ENCODE measurements at regions not wholly inside any gene's neighbourhood (a gene's known extent, or its start where the extent isn't known, plus 50 kb on each side); places are given as distances from the start of the nearest gene placed in this dataset.

DNA sequence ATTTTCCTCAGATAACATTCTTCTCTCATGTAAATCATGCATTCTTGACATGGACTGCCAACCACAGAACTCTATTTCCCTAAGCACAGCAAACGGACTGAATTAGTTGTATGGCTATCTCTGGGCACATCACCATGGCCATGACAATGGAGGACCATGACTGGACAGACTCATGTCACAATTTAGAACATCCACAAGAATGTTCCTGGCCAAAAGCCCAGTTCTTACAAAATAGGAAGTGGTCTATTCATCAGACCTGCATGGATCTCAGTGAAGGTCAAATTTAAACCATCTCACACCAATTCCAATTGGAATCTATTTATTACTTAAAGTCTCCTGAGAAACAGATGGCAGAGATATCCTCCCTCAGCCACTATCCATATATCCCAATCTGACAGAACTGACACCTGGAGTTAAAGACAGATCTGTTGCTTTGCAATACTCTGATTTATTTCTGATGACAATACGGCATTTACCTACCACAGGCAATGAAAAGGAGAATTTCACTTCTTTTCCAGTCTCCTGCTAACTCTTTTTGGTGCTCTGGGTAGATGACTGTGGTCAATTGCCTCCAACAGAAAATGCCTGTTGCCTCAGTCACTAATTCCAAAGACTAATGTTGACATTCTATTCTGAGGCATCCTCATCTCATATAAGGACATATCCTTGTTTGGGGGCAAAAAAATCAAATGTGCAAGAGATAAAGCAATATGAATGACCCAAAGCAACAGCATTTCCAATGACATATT, 254.8 kb downstream of the HTR7 start:
- H3K27me3 Mint-ChIP-seq (ENCODE audit: low read depth) = no peaks in the 10 kb centered on the region
- H3K4me3 Mint-ChIP-seq = no peak overlapping the region
- H3K27ac Mint-ChIP-seq = no peak overlapping the region
- H3K4me1 Mint-ChIP-seq (ENCODE audit: low read depth) = no peaks in the 10 kb centered on the region
- peaks cover 6% of the 10 kb centered on the region for H3K9me3 Mint-ChIP-seq
- H3K36me3 Mint-ChIP-seq (ENCODE audit: low read depth) = no peaks in the 10 kb centered on the region

GRCh38 chr10:90604636-90605035, 253.2 kb downstream of the HTR7 start:
- Mint-ChIP-seq H3K36me3 (ENCODE audit: low read depth) (no peaks in the 10 kb centered on the region), H3K27ac (no peak overlapping the region), H3K4me1 (ENCODE audit: low read depth) (no peaks in the 10 kb centered on the region), H3K4me3 (no peak overlapping the region), H3K27me3 (ENCODE audit: low read depth) (no peaks in the 10 kb centered on the region), H3K9me3 (peaks cover 6% of the 10 kb centered on the region)

- Mint-ChIP-seq H3K9me3 (peaks cover 6% of the 10 kb centered on the region), H3K4me3 (no peak overlapping the region), H3K27ac (no peak overlapping the region), H3K27me3 (ENCODE audit: low read depth) (no peaks in the 10 kb centered on the region), H3K36me3 (ENCODE audit: low read depth) (no peaks in the 10 kb centered on the region), H3K4me1 (ENCODE audit: low read depth) (no peaks in the 10 kb centered on the region)
Observed at GRCh38 chr10:90605506-90605905, 252.3 kb downstream of the HTR7 start.

DNA sequence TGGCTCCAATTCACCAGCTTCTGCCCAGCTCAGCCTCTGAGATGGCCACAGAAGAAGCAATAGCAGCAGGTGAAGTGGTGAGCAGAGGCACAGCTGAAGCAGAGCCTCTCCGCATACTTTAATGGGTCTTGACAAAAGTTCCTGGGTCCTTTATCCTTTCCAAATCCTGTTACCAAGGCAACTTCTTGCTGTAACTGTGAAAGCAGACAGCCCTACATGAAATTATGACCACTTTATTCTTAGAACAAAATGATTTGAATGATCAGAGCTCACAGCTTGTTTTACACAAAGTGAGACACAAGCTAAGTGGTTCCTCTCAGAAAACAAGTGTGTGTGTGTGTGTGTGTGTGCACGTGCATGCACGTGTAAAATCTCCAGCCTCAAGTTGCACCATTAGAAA, 245.6 kb downstream of the HTR7 start:
- H3K9me3 Mint-ChIP-seq = peaks cover 2% of the 10 kb centered on the region
- H3K36me3 Mint-ChIP-seq (ENCODE audit: low read depth) = no peaks in the 10 kb centered on the region
- H3K4me1 Mint-ChIP-seq (ENCODE audit: low read depth) = no peaks in the 10 kb centered on the region
- H3K27ac Mint-ChIP-seq = no peak overlapping the region
- H3K27me3 Mint-ChIP-seq (ENCODE audit: low read depth) = no peaks in the 10 kb centered on the region
- H3K4me3 Mint-ChIP-seq = no peak overlapping the region

GRCh38 chr10:90614631-90615030, 243.2 kb downstream of the HTR7 start:
- Mint-ChIP-seq H3K4me3 (no peak overlapping the region), H3K9me3 (no peaks in the 10 kb centered on the region), H3K36me3 (ENCODE audit: low read depth) (no peaks in the 10 kb centered on the region), H3K27me3 (ENCODE audit: low read depth) (no peaks in the 10 kb centered on the region), H3K27ac (no peak overlapping the region), H3K4me1 (ENCODE audit: low read depth) (no peaks in the 10 kb centered on the region)

- no peaks in the 10 kb centered on the region for H3K9me3 Mint-ChIP-seq
- no peaks in the 10 kb centered on the region for H3K27me3 Mint-ChIP-seq (ENCODE audit: low read depth)
- H3K36me3 Mint-ChIP-seq (ENCODE audit: low read depth) = no peaks in the 10 kb centered on the region
- no peak overlapping the region for H3K27ac Mint-ChIP-seq
- H3K4me1 Mint-ChIP-seq (ENCODE audit: low read depth) = no peaks in the 10 kb centered on the region
- H3K4me3 Mint-ChIP-seq = no peak overlapping the region
Observed at GRCh38 chr10:90621577-90621976, 236.3 kb downstream of the HTR7 start.

GRCh38 chr10:90635111-90635765, 222.6 kb downstream of the HTR7 start:
- no peaks in the 10 kb centered on the region for H3K4me1 Mint-ChIP-seq (ENCODE audit: low read depth)
- no peaks in the 10 kb centered on the region for H3K36me3 Mint-ChIP-seq (ENCODE audit: low read depth)
- no peak overlapping the region for H3K4me3 Mint-ChIP-seq
- no peaks in the 10 kb centered on the region for H3K9me3 Mint-ChIP-seq
- no peaks in the 10 kb centered on the region for H3K27me3 Mint-ChIP-seq (ENCODE audit: low read depth)
- no peak overlapping the region for H3K27ac Mint-ChIP-seq

DNA sequence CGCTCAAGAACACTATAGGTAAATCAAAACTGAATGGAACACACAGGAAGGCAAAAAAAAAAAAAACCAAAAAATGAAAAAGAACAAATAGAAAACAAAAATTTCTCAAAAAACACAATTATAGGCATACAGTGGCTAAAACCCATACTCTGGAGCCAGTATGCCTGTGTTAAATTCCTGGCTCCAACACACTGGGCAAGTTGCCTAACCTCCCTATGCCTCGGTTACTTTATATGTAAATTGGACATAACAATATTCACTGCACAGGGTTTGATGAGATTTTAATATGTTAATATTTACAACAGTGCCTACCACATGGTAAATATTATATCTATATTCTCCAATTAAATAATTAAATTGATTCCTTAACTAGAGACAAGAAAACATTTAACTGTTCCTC, 217.1 kb downstream of the HTR7 start:
- no peak overlapping the region for H3K4me3 Mint-ChIP-seq
- no peak overlapping the region for H3K27ac Mint-ChIP-seq
- no peaks in the 10 kb centered on the region for H3K9me3 Mint-ChIP-seq
- no peaks in the 10 kb centered on the region for H3K27me3 Mint-ChIP-seq (ENCODE audit: low read depth)
- no peaks in the 10 kb centered on the region for H3K36me3 Mint-ChIP-seq (ENCODE audit: low read depth)
- H3K4me1 Mint-ChIP-seq (ENCODE audit: low read depth) = no peaks in the 10 kb centered on the region

DNA sequence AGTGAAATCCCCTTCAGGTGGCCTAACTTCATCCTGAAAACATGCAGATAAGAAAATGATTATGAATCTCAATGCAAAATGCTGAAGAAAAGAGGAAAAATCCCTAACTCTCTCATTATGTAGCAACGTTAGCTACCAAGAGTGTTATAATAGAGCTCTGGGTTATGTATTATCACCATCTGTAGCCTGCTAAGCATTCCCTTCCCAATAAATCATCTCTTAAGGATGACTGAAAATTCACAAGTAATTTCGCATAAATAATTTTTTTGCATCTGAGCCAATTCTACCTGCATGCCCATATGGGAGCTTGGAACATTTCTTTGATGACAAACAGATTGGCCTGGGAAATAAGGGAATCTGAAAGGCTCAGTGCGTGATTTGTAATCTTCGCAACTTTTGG, 216.1 kb downstream of the HTR7 start:
- Mint-ChIP-seq H3K36me3 (ENCODE audit: low read depth) (no peaks in the 10 kb centered on the region), H3K27ac (no peak overlapping the region), H3K4me1 (ENCODE audit: low read depth) (no peaks in the 10 kb centered on the region), H3K27me3 (ENCODE audit: low read depth) (no peaks in the 10 kb centered on the region), H3K9me3 (no peaks in the 10 kb centered on the region), H3K4me3 (no peak overlapping the region)

DNA sequence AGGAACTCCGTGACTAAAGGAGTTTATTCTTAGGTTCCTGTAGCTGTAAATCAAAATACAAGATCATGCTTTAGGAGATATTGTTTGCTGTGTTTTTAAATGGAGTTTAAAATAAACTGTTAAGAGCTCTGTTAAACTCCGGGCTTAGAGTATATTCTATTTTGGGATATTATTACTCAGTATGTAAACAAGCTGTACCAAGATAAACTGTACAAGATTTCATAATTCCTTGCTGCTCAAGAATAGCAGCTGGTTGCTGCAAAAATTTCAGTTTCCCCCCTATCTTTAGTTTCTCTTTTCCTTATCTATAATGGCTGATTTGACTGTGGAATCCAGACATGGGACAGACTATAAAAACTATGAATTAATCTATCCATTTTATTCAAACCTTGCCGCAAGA, 215.7 kb downstream of the HTR7 start:
- Mint-ChIP-seq H3K36me3 (ENCODE audit: low read depth) (no peaks in the 10 kb centered on the region), H3K4me3 (no peak overlapping the region), H3K4me1 (ENCODE audit: low read depth) (no peaks in the 10 kb centered on the region), H3K9me3 (no peaks in the 10 kb centered on the region), H3K27me3 (ENCODE audit: low read depth) (no peaks in the 10 kb centered on the region), H3K27ac (no peak overlapping the region)

DNA sequence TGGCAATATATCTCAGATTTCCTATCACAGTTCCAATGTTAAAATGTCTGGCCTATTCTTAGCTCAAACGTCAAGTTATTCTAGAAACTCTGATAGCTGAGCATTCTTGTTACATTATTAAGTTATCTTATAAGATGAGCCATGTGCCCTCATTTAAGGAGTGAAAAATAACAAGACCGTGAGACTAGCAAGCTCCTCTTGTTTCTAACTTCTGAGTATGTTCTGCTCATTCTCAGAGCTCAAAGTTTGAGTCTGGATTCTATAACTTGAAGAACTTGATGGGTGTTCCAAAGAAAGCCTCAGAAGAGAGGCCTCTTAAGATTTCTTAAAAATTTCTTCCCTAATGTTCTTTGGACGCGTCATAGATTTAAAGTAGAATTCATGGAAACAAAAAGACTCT, 215.2 kb downstream of the HTR7 start:
- Mint-ChIP-seq H3K9me3 (no peaks in the 10 kb centered on the region), H3K4me1 (ENCODE audit: low read depth) (no peaks in the 10 kb centered on the region), H3K27me3 (ENCODE audit: low read depth) (no peaks in the 10 kb centered on the region), H3K4me3 (no peak overlapping the region), H3K27ac (no peak overlapping the region), H3K36me3 (ENCODE audit: low read depth) (no peaks in the 10 kb centered on the region)

GRCh38 chr10:90644165-90644564, 213.7 kb downstream of the HTR7 start:
- Mint-ChIP-seq H3K9me3 (no peaks in the 10 kb centered on the region), H3K27me3 (ENCODE audit: low read depth) (no peaks in the 10 kb centered on the region), H3K4me1 (ENCODE audit: low read depth) (no peaks in the 10 kb centered on the region), H3K4me3 (no peak overlapping the region), H3K27ac (no peak overlapping the region), H3K36me3 (ENCODE audit: low read depth) (no peaks in the 10 kb centered on the region)

DNA sequence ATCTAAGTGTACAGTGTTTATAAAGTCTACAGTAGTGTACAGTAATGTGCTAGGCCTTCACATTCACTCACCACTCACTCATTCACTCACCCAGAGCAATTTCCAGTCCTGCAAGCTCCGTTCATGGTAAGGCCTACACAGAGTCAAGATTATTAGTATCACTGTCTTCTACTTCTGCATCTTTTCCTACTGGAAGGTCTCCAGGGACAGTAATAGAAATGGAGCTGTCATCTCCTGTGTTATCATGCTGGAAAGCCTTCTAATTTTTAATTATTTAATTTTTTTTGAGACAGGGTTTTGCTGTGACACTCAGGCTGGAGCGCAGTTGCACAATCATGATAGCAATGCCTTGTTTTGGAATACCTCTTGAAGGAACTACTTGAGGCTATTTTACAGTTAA, 207.0 kb downstream of the HTR7 start:
- H3K27me3 Mint-ChIP-seq (ENCODE audit: low read depth) = no peaks in the 10 kb centered on the region
- H3K4me1 Mint-ChIP-seq (ENCODE audit: low read depth) = no peaks in the 10 kb centered on the region
- H3K36me3 Mint-ChIP-seq (ENCODE audit: low read depth) = no peaks in the 10 kb centered on the region
- no peaks in the 10 kb centered on the region for H3K9me3 Mint-ChIP-seq
- H3K4me3 Mint-ChIP-seq = no peak overlapping the region
- no peak overlapping the region for H3K27ac Mint-ChIP-seq

DNA sequence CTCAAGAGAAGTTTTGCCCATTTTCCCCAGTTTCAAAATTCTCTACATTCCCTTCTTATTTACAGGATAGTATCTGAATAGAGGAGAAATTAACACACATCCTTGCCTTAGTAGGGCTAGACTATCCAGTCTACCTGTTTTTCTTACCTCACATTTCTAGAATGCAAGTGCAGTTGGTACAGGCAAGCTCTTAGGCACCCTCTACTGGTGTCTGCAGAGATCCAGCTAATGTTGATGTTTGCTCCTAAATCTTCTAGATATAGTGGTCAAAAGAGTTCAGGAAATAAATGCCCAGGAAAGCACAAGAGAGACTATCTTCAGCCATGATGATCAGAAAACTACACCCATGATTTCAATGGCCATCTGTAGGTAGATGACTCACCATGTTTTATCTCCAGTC, 205.3 kb downstream of the HTR7 start:
- H3K4me3 Mint-ChIP-seq = no peak overlapping the region
- H3K27me3 Mint-ChIP-seq (ENCODE audit: low read depth) = no peaks in the 10 kb centered on the region
- H3K4me1 Mint-ChIP-seq (ENCODE audit: low read depth) = no peaks in the 10 kb centered on the region
- H3K36me3 Mint-ChIP-seq (ENCODE audit: low read depth) = no peaks in the 10 kb centered on the region
- no peaks in the 10 kb centered on the region for H3K9me3 Mint-ChIP-seq
- no peak overlapping the region for H3K27ac Mint-ChIP-seq

DNA sequence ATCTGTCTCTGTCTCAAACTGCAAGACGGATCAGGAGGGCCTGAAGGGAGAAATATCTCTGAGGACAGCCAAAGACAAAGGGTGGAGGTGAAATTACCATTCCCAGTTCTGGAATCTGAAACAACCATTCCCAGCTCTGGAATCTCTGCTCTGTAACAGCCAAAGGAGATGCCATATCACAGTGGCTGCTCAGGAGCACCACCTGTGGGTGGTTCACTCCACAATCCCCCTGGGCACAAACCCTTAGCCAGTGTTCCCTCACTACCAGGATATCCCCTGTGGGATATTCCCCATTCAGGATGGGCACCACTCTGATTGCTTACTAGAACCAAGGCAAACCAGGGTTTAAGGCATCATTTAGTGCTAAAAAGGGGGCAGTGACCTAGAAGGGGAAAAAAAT, 199.0 kb downstream of the HTR7 start:
- no peak overlapping the region for H3K27ac Mint-ChIP-seq
- H3K4me1 Mint-ChIP-seq (ENCODE audit: low read depth) = no peaks in the 10 kb centered on the region
- no peaks in the 10 kb centered on the region for H3K27me3 Mint-ChIP-seq (ENCODE audit: low read depth)
- no peaks in the 10 kb centered on the region for H3K9me3 Mint-ChIP-seq
- H3K36me3 Mint-ChIP-seq (ENCODE audit: low read depth) = no peaks in the 10 kb centered on the region
- H3K4me3 Mint-ChIP-seq = no peak overlapping the region
